WTC11 (cell line): ENCODE measurements at regions not wholly inside any gene's neighbourhood (a gene's known extent, or its start where the extent isn't known, plus 50 kb on each side); places are given as distances from the start of the nearest gene placed in this dataset.

ENCODE experiments used
- AFF4 ChIP-seq: sonication (generic); formaldehyde crosslinking; IDR thresholded peaks from 2 replicates; pipeline ENCODE4 v1.8.1; 2023; ENCODE audit warnings: mild to moderate bottlenecking, missing genetic modification reagents, borderline replicate concordance
- CTCF ChIP-seq: fragments of 200-600 bp; IDR thresholded peaks from 2 replicates; pipeline ENCODE4 v1.8.0; 2022; ENCODE audit warnings: antibody characterized with exemption
- NFYB ChIP-seq: sonication (generic); formaldehyde crosslinking; conservative IDR thresholded peaks from 2 replicates; pipeline ENCODE4 v1.8.0; 2022; ENCODE audit warnings: low read depth, missing genetic modification reagents
- ZBTB21 ChIP-seq: sonication (generic); formaldehyde crosslinking; IDR thresholded peaks from 2 replicates; pipeline ENCODE4 v1.8.1; 2023; ENCODE audit warnings: mild to moderate bottlenecking, missing genetic modification reagents, borderline replicate concordance

- TF ChIP-seq NFYB (CRISPR knock-in tag) (no peak), AFF4 (no peak), ZBTB21 (CRISPR knock-in tag) (no peak), CTCF (no peak)
Measured at GRCh38 chr10:35749230-35749629, 107.1 kb upstream of the FZD8 start.
